Adrenal gland (tissue), 5 donors: ENCODE measurements at regions not wholly inside any gene's neighbourhood (a gene's known extent, or its start where the extent isn't known, plus 50 kb on each side); places are given as distances from the start of the nearest gene placed in this dataset.

Experiments
- POLR2A ChIP-seq, 2 donors: fragments of 450-650 bp; IDR thresholded peaks; one replicate each; pipeline ENCODE4 v1.6.1; 2017; ENCODE audit warnings: antibody characterized with exemption in 2 of 2, mild to moderate bottlenecking in 2 of 2, moderate library complexity in 1 of 2
- TF ChIP-seq, protein P1 (sequence below), 6 experiments: fragments of 450-650 bp in 4 of 6; fragments of 200-600 bp in 2 of 6; sonication (generic) in 1 of 6; IDR thresholded peaks; 1 replicate in 5 of 6; 2 replicates in 1 of 6; pipeline versions ENCODE4 v1.5.1 to v1.8.0; 2016 to 2021; ENCODE audit warnings: antibody characterized with exemption in 6 of 6, mild to moderate bottlenecking in 2 of 6, moderate library complexity in 1 of 6
- donor health status: DM: no; HTN: no; CAD: no.

- TF ChIP-seq, protein P1, sequence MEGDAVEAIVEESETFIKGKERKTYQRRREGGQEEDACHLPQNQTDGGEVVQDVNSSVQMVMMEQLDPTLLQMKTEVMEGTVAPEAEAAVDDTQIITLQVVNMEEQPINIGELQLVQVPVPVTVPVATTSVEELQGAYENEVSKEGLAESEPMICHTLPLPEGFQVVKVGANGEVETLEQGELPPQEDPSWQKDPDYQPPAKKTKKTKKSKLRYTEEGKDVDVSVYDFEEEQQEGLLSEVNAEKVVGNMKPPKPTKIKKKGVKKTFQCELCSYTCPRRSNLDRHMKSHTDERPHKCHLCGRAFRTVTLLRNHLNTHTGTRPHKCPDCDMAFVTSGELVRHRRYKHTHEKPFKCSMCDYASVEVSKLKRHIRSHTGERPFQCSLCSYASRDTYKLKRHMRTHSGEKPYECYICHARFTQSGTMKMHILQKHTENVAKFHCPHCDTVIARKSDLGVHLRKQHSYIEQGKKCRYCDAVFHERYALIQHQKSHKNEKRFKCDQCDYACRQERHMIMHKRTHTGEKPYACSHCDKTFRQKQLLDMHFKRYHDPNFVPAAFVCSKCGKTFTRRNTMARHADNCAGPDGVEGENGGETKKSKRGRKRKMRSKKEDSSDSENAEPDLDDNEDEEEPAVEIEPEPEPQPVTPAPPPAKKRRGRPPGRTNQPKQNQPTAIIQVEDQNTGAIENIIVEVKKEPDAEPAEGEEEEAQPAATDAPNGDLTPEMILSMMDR (IDR thresholded peaks at IDR 0.05): no peak
- TF ChIP-seq POLR2A (IDR thresholded peaks at IDR 0.05): no peak
Observed at GRCh38 chrX:40996886-40997530, 88.2 kb upstream of the USP9X start.
